ENCODE measurements at regions not wholly inside any gene's neighbourhood (a gene's known extent, or its start where the extent isn't known, plus 50 kb on each side); places are given as distances from the start of the nearest gene placed in this dataset.

DNA sequence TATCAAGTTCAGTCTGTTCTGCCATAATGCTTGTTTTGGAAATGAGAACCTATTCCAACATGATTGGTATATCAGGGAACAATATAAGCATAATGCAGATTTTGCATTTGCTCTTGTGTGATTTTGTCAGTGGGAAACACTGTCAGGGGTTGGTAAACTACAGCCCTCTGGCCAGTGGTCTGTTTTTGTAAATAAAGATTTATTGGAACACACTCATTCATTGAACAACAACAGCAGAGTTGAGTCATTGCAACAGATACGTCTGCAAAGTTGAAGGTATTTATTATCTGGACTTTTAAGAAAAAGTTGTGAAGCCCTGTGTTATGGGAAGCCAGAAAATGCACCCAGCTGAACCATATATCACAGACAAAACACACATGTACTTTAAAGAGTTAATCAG, 83.1 kb downstream of the MCFD2 start:
- peaks cover 8 to 29% (median 15%) of the 10 kb centered on the region in 4 donors for H3K4me1 ChIP-seq

DNA sequence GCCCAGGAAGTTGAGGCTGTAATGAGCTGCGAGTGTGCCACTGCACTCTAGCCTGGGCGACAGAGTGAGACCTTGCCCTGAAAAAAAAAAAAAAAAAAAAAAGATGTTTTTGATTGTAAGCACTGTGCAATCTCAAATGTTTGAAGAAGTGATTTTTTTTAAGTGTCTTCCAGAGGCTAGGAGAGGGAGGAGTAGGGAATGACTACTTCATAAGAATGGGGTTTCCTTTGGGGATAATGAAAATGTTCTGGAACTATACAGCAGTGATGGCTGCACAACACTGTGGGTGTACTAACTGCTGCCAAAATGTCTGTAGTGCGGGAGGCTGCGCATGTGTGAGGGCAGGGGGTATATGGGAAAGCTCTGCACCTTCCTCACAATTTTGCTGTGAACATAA, 83.7 kb downstream of the MCFD2 start:
- Histone ChIP-seq H3K9me3 (no peaks in the 10 kb centered on the region), H3K4me3 (no peak overlapping the region), H3K4me1 (peaks cover 8 to 28% (median 13%) of the 10 kb centered on the region in 4 donors), H3K27ac (replicated peaks in 1 of 4) (no peak overlapping the region), H3K36me3 (no peaks in the 10 kb centered on the region), H3K27me3 (no peaks in the 10 kb centered on the region)
- WGBS = 91% methylated on average over 4 of the region's 4 CpGs
- DNase-seq (ENCODE audit: extremely low spot score) = no peak
- TF ChIP-seq, protein P1, sequence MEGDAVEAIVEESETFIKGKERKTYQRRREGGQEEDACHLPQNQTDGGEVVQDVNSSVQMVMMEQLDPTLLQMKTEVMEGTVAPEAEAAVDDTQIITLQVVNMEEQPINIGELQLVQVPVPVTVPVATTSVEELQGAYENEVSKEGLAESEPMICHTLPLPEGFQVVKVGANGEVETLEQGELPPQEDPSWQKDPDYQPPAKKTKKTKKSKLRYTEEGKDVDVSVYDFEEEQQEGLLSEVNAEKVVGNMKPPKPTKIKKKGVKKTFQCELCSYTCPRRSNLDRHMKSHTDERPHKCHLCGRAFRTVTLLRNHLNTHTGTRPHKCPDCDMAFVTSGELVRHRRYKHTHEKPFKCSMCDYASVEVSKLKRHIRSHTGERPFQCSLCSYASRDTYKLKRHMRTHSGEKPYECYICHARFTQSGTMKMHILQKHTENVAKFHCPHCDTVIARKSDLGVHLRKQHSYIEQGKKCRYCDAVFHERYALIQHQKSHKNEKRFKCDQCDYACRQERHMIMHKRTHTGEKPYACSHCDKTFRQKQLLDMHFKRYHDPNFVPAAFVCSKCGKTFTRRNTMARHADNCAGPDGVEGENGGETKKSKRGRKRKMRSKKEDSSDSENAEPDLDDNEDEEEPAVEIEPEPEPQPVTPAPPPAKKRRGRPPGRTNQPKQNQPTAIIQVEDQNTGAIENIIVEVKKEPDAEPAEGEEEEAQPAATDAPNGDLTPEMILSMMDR (IDR thresholded peaks at IDR 0.05) = no peak
- TF ChIP-seq POLR2A (IDR thresholded peaks at IDR 0.05; ENCODE audit: low read depth) = no peak
- intact Hi-C loops (cut with DNase I) = no loop called here

More for the DNA sequence above, 83.1 kb downstream of the MCFD2 start:
- no peaks in the 10 kb centered on the region for H3K9me3 ChIP-seq
- intact Hi-C loops (cut with DNase I) = no loop called here
- no peak overlapping the region for H3K4me3 ChIP-seq
- no peak overlapping the region for H3K27ac ChIP-seq (replicated peaks in 1 of 4)
- DNase-seq (ENCODE audit: extremely low spot score) = no peak
- H3K36me3 ChIP-seq = no peaks in the 10 kb centered on the region
- 85% methylated on average over 1 of the region's 1 CpG for WGBS
- H3K27me3 ChIP-seq = no peaks in the 10 kb centered on the region
- TF ChIP-seq EP300 (IDR thresholded peaks at IDR 0.05) = no peak

DNA sequence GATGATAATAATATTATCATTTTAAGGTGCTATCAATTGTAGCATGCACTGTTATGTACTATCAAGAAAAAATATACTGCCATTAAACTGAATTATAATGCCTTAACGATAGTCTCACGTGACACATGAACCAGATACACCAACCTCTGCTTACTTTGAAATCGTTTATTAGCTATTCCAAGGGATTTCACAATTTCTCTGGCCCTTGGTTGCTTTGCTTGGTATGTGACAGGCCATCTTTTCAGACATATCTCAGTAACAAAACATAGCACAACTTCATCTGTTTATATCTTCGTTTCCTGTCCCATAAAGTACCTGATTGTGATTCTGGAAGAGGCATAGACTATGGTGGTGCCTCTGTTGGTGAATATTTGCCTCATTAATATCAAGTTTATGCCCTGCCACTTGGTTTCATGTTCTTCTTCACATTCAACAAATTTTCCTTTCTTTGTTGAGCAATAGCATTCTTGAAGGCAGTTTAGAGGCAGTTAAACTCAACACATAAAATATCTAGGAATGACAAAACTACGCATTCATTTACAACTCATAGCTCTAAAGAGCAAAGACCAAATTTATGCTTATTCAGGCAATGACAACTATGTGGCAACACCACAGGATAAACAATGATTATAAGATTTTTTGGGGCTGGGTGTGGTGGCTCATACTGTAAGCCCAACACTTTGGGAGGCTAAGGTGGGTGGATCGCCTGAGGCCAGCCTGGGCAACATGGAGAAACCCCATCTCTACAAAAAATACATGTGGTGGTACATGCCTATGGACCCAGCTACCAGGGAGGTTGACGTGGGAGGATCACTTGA, 84.3 kb downstream of the MCFD2 start:
- Histone ChIP-seq H3K4me1 (peaks cover 4 to 22% (median 8%) of the 10 kb centered on the region in 4 donors), H3K9me3 (no peaks in the 10 kb centered on the region), H3K4me3 (no peak overlapping the region), H3K27me3 (no peaks in the 10 kb centered on the region), H3K27ac (replicated peaks in 1 of 4) (peak overlapping the region in 2 of 4 donors; percentile 29 to 44), H3K36me3 (no peaks in the 10 kb centered on the region)
- no peak for TF ChIP-seq EP300 (IDR thresholded peaks at IDR 0.05)
- peak in 1 of 2 donors; percentile 8 for TF ChIP-seq POLR2AphosphoS5 (IDR thresholded peaks at IDR 0.05)
- TF ChIP-seq, protein P1 (IDR thresholded peaks at IDR 0.05) = no peak
- intact Hi-C loops (cut with DNase I) = no loop called here
- DNase-seq (ENCODE audit: extremely low spot score) = no peak
- WGBS = 90% methylated on average over 7 of the region's 7 CpGs

DNA sequence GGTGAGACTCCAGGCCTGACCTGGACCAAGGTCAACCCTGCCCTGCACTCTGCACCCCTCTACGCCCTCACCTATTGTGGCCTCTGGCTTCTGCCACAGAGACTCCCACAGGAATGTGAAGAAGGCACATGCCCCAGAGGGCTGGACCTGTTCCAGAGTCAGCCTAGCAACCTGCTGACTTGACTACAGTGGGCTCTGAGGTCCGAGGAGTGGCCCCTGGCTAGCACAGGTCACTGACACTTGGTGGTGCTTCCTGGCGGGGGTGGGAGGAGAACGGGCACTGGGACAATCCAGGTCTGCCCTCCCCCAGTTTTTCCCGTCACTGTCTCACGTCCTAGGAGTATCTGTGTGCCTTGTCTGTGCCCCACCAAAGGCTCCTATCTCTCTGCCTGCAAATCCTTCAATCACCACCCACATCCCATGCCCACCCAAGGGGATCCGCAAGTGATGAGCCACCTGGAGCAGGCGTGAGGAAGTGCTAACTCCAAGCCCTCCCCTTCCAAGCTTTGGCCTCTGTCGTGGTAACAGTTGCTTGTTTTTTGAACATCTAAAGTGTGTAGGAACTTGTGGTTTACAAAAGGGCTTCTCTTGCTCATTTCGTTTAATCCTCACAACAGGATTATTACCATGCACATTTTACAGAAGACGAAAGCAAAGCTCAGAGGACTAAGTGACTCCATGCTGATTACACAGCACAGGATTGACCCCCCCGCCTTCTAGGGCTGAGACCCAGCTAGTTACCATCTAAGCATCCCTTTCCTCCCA, 86.2 kb downstream of the MCFD2 start:
- intact Hi-C loops (cut with DNase I) = no loop called here
- TF ChIP-seq POLR2A (IDR thresholded peaks at IDR 0.05; ENCODE audit: low read depth) (no peak), POLR2AphosphoS5 (IDR thresholded peaks at IDR 0.05) (no peak), EP300 (IDR thresholded peaks at IDR 0.05) (no peak)
- TF ChIP-seq, protein P1 (IDR thresholded peaks at IDR 0.05) = no peak
- WGBS = 75% methylated on average over 11 of the region's 12 CpGs

DNA sequence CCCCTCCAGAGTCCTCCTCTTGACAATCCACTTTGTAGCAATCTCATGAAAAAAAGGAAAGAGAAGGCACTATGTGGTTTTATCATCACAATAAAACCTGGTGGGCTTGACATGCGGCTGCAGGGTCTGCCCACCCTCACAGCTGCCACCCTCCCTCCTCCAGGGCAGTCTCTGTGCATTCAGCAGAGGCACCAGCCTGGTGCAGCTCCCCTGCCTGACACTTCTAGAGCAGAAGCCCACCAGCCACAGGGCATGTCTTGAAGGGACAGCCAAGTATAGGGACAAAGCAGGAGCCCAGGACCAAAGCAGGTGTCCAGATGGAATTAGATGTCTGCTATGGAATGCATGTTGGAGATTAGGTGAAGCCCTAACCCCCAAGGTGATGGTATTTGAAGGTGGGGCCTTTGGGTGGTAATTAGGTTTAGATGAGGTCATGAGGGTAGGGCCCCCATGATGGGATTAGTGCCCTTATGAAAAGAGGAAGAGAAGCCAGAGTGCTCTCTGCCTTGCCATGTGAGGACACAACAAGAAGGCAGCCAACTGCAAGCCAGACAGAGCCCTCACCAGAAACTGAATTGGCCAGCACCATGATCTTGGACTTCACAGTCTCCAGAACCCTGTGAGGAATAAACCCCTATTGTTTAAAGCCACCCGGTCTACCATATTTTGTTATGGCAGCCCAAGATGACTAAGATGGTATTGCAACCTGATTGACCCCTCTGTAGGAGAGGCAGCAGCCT, 86.9 kb downstream of the MCFD2 start:
- Histone ChIP-seq H3K4me3 (no peak overlapping the region), H3K4me1 (peaks cover 0 to 14% (median 2%) of the 10 kb centered on the region in 4 donors), H3K9me3 (no peaks in the 10 kb centered on the region), H3K27ac (replicated peaks in 1 of 4) (no peak overlapping the region), H3K36me3 (no peaks in the 10 kb centered on the region), H3K27me3 (no peaks in the 10 kb centered on the region)
- DNase-seq (ENCODE audit: extremely low spot score) = no peak
- 93% methylated on average over 2 of the region's 2 CpGs for WGBS
- intact Hi-C loops (cut with DNase I) = no loop called here
- TF ChIP-seq, protein P1 (IDR thresholded peaks at IDR 0.05) = no peak
- no peak for TF ChIP-seq POLR2A (IDR thresholded peaks at IDR 0.05; ENCODE audit: low read depth)
- no peak for TF ChIP-seq EP300 (IDR thresholded peaks at IDR 0.05)
- no peak for TF ChIP-seq POLR2AphosphoS5 (IDR thresholded peaks at IDR 0.05)

More for the DNA sequence above, 86.2 kb downstream of the MCFD2 start:
- Histone ChIP-seq H3K9me3 (no peaks in the 10 kb centered on the region), H3K27me3 (no peaks in the 10 kb centered on the region), H3K4me3 (no peak overlapping the region), H3K4me1 (peaks cover 0 to 14% (median 2%) of the 10 kb centered on the region in 4 donors), H3K27ac (replicated peaks in 1 of 4) (no peak overlapping the region), H3K36me3 (no peaks in the 10 kb centered on the region)
- DNase-seq (ENCODE audit: extremely low spot score) = no peak

All from esophagus muscularis mucosa (tissue), 4 donors.